H9 (cell line): ENCODE measurements at regions not wholly inside any gene's neighbourhood (a gene's known extent, or its start where the extent isn't known, plus 50 kb on each side); places are given as distances from the start of the nearest gene placed in this dataset.

Experiments used
- DNase-seq: peaks from one replicate; pipeline ENCODE4 v3.0.0-alpha.2; 2017
- H2AFZ ChIP-seq: one replicate; pipeline ENCODE4 v1.6.1; 2013; ENCODE audit warnings: mild to moderate bottlenecking, low read length, control low read depth, moderate library complexity
- H2AK5ac ChIP-seq: 2 replicates; pipeline ENCODE4 v1.6.1; 2013; ENCODE audit warnings: low read length, control low read depth, mixed read lengths; ENCODE audit not compliant: insufficient read length
- H2BK120ac ChIP-seq: one replicate; pipeline ENCODE4 v1.6.1; 2013; ENCODE audit warnings: low read depth, mild to moderate bottlenecking, low read length, control low read depth, inconsistent platforms; ENCODE audit not compliant: poor library complexity, severe bottlenecking
- H2BK12ac ChIP-seq: 2 replicates; pipeline ENCODE4 v1.6.1; 2013; ENCODE audit warnings: low read length, control low read depth, mixed read lengths, low read depth; ENCODE audit not compliant: insufficient read length
- H2BK15ac ChIP-seq: 2 replicates; pipeline ENCODE4 v1.6.1; 2013; ENCODE audit warnings: low read depth, low read length, control low read depth
- H2BK20ac ChIP-seq: one replicate; pipeline ENCODE4 v1.6.1; 2013; ENCODE audit warnings: low read depth, mild to moderate bottlenecking, low read length, control low read depth, inconsistent platforms; ENCODE audit not compliant: poor library complexity, severe bottlenecking
- H2BK5ac ChIP-seq: 2 replicates; pipeline ENCODE4 v1.6.1; 2013; ENCODE audit warnings: low read length, control low read depth, mixed read lengths; ENCODE audit not compliant: insufficient read length
- H3K14ac ChIP-seq: 2 replicates; pipeline ENCODE4 v1.6.1; 2013; ENCODE audit warnings: low read length, control low read depth; ENCODE audit not compliant: insufficient read depth
- H3K18ac ChIP-seq: 2 replicates; pipeline ENCODE4 v1.6.1; 2013; ENCODE audit warnings: low read depth, mild to moderate bottlenecking, mixed read lengths, low read length, control low read depth; ENCODE audit not compliant: insufficient read length
- H3K23ac ChIP-seq: 2 replicates; pipeline ENCODE4 v1.6.1; 2013; ENCODE audit warnings: low read length, control low read depth, mixed read lengths, low read depth; ENCODE audit not compliant: insufficient read length
- H3K23me2 ChIP-seq: 2 replicates; pipeline ENCODE4 v1.6.1; 2013; ENCODE audit warnings: low read depth, mild to moderate bottlenecking, mixed read lengths, low read length, control low read depth; ENCODE audit not compliant: insufficient read length, poor library complexity, severe bottlenecking
- H3K27ac ChIP-seq: 2 replicates; pipeline ENCODE4 v1.5.1; 2013; ENCODE audit warnings: low read length, control low read depth, mixed read lengths, low read depth; ENCODE audit not compliant: insufficient read length
- H3K27me3 ChIP-seq: 2 replicates; pipeline ENCODE4 v1.6.1; 2013; ENCODE audit warnings: low read length, control low read depth, inconsistent platforms; ENCODE audit not compliant: insufficient read depth
- H3K4ac ChIP-seq: 2 replicates; pipeline ENCODE4 v1.6.1; 2013; ENCODE audit warnings: low read depth, mild to moderate bottlenecking, control low read depth, inconsistent platforms, low read length, moderate library complexity
- H3K4me1 ChIP-seq: 2 replicates; pipeline ENCODE4 v1.6.1; 2013; ENCODE audit warnings: low read length, control low read depth, inconsistent platforms; ENCODE audit not compliant: insufficient read depth
- H3K4me2 ChIP-seq: 2 replicates; pipeline ENCODE4 v1.6.1; 2013; ENCODE audit warnings: low read length, control low read depth, mixed read lengths; ENCODE audit not compliant: insufficient read length, insufficient read depth
- H3K56ac ChIP-seq: 2 replicates; pipeline ENCODE4 v1.6.1; 2013; ENCODE audit warnings: low read depth, mild to moderate bottlenecking, mixed read lengths, low read length, control low read depth; ENCODE audit not compliant: insufficient read length
- H3K79me1 ChIP-seq: 2 replicates; pipeline ENCODE4 v1.6.1; 2013; ENCODE audit warnings: low read depth, mild to moderate bottlenecking, moderate library complexity, low read length, control low read depth, inconsistent platforms; ENCODE audit not compliant: insufficient read depth, poor library complexity, severe bottlenecking
- H3K79me2 ChIP-seq: 2 replicates; pipeline ENCODE4 v1.6.1; 2013; ENCODE audit warnings: low read length, control low read depth, inconsistent platforms; ENCODE audit not compliant: insufficient read depth
- H3K9ac ChIP-seq: 2 replicates; pipeline ENCODE4 v1.6.1; 2013; ENCODE audit warnings: low read length, control low read depth, mixed read lengths; ENCODE audit not compliant: insufficient read length; ENCODE audit errors: extremely low read depth
- H3K9me3 ChIP-seq: one replicate; pipeline ENCODE4 v1.6.1; 2013; ENCODE audit warnings: low read depth, low read length, inconsistent platforms; ENCODE audit not compliant: control insufficient read depth
- H3T11ph ChIP-seq: one replicate; pipeline ENCODE4 v1.6.1; 2013; ENCODE audit warnings: mild to moderate bottlenecking, low read length, control low read depth, inconsistent platforms
- H4K20me1 ChIP-seq: one replicate; pipeline ENCODE4 v1.6.1; 2013; ENCODE audit not compliant: control insufficient read depth, insufficient read length, insufficient read depth
- H4K5ac ChIP-seq: 2 replicates; pipeline ENCODE4 v1.6.1; 2013; ENCODE audit warnings: low read depth, mild to moderate bottlenecking, mixed read lengths, low read length, control low read depth; ENCODE audit not compliant: insufficient read length
- H4K8ac ChIP-seq: replicated peaks from 2 replicates; pipeline ENCODE4 v1.6.1; 2013; ENCODE audit warnings: low read length, control low read depth, mixed read lengths, low read depth; ENCODE audit not compliant: insufficient read length
- H4K91ac ChIP-seq: 2 replicates; pipeline ENCODE4 v1.6.1; 2013; ENCODE audit warnings: low read depth, mild to moderate bottlenecking, moderate library complexity, mixed read lengths, low read length, control low read depth; ENCODE audit not compliant: insufficient read length
- H3K27ac Mint-ChIP-seq, 3 experiments: 2 replicates in 2 of 3; 3 replicates in 1 of 3; pipeline ENCODE4 v1.8.0; 2020 to 2021; ENCODE audit warnings: mixed read lengths in 3 of 3, mild to moderate bottlenecking in 1 of 3, moderate library complexity in 1 of 3
- H3K27me3 Mint-ChIP-seq: 2 replicates; pipeline ENCODE4 v1.8.0; 2021; ENCODE audit warnings: low read depth, mild to moderate bottlenecking, moderate library complexity, mixed read lengths
- H3K36me3 Mint-ChIP-seq, 3 experiments: 2 replicates in 2 of 3; 3 replicates in 1 of 3; pipeline ENCODE4 v1.8.0; 2020 to 2021; ENCODE audit warnings: low read depth in 3 of 3, mixed read lengths in 3 of 3; ENCODE audit not compliant: insufficient read depth in 1 of 3
- H3K4me1 Mint-ChIP-seq, 2 experiments: 2 replicates each; pipeline ENCODE4 v1.8.0; 2020; ENCODE audit warnings: mixed read lengths in 2 of 2
- H3K4me3 Mint-ChIP-seq, 2 experiments: 2 replicates in 1 of 2; 3 replicates in 1 of 2; pipeline ENCODE4 v1.8.0; 2020 to 2021; ENCODE audit warnings: mild to moderate bottlenecking in 2 of 2, mixed read lengths in 2 of 2, moderate library complexity in 1 of 2
- H3K9me3 Mint-ChIP-seq, 2 experiments: 2 replicates in 1 of 2; 3 replicates in 1 of 2; pipeline ENCODE4 v1.8.0; 2020; ENCODE audit warnings: mild to moderate bottlenecking in 2 of 2, mixed read lengths in 2 of 2, moderate library complexity in 1 of 2
- CTCF ChIP-seq: fragments of 200-600 bp; sonication (generic); conservative IDR thresholded peaks from 3 replicates; pipeline ENCODE4 v1.8.0; 2021; ENCODE audit warnings: antibody characterized with exemption, mild to moderate bottlenecking
- WGBS: extraction: QIAGEN DNeasy Blood & Tissue Kit; methylation state at CpG from one replicate; pipeline ENCODE4 v1.1.7; 2013; ENCODE audit warnings: missing lambda C conversion rate, low lambda C conversion rate, mixed read lengths; ENCODE audit not compliant: insufficient read length; ENCODE audit errors: extremely low coverage; 5-methylcytosine and 5-hydroxymethylcytosine counted together

- Histone ChIP-seq H3K9ac (no peak overlapping the region), H3K23ac (no peak overlapping the region), H2BK15ac (no peak overlapping the region), H3K23me2 (no peaks in the 10 kb centered on the region), H2BK5ac (no peak overlapping the region), H3T11ph (no peak overlapping the region), H3K4me1 (no peaks in the 10 kb centered on the region), H3K79me1 (no peaks in the 10 kb centered on the region), H3K18ac (no peak overlapping the region), H3K14ac (no peak overlapping the region), H2AFZ (no peak overlapping the region), H3K27ac (no peak overlapping the region), H3K27me3 (no peaks in the 10 kb centered on the region), H4K8ac (no peak overlapping the region), H2AK5ac (no peak overlapping the region), H2BK20ac (no peak overlapping the region), H3K4me2 (no peak overlapping the region), H4K5ac (no peak overlapping the region), H3K9me3 (no peaks in the 10 kb centered on the region), H2BK120ac (no peak overlapping the region), H2BK12ac (no peak overlapping the region), H4K91ac (no peak overlapping the region), H3K56ac (no peak overlapping the region), H3K4ac (no peak overlapping the region), H3K79me2 (no peaks in the 10 kb centered on the region), H4K20me1 (no peaks in the 10 kb centered on the region)
- H3K9me3 Mint-ChIP-seq, result peaks cover 14 to 20% of the 10 kb centered on the region in 2 experiments
- DNase-seq, result no peak
- no peak overlapping the region for H3K4me3 Mint-ChIP-seq
- WGBS, result no CpG with 5 or more reads among the region's 1 CpG
- H3K27ac Mint-ChIP-seq, result no peak overlapping the region
- H3K27me3 Mint-ChIP-seq, result peaks cover 6% of the 10 kb centered on the region
- H3K36me3 Mint-ChIP-seq, result peaks cover 5 to 16% (median 9%) of the 10 kb centered on the region in 3 experiments; a peak in 6 of 7 replicates
- no peak for TF ChIP-seq CTCF
- H3K4me1 Mint-ChIP-seq, result no peaks in the 10 kb centered on the region
Measured at GRCh38 chr4:99736846-99737245, 79.2 kb upstream of the C4orf54 start.
